GM19397 (cell line): ENCODE measurements at regions not wholly inside any gene's neighbourhood (a gene's known extent, or its start where the extent isn't known, plus 50 kb on each side); places are given as distances from the start of the nearest gene placed in this dataset.

Experiments used
- ATAC-seq: cut with Tn5 transposase; IDR thresholded peaks from one replicate; pipeline ENCODE4 v1.9.1; 2021; ENCODE audit warnings: mild to moderate bottlenecking, moderate library complexity; ENCODE audit not compliant: unreplicated experiment

DNA sequence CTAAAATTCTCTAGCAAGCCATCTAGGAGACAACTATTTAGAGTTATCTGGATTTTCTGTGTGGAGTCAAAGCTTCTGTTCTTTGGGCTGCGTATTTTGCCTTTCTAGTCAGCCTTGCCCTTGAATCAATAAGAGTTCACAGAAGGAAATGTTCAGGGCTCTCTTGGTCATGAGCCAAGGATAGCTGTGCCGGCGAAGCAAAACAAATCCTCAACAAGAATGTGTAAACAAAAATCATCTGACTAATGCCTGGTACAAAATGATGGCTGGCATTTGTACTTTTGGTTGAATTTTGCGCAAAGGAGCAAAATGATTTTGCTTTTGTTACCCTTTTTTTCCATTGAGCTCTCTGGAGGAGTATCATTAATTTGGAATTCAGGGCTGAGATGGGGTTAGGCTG is 171.1 kb downstream of the DACT1 start:
- no peak for ATAC-seq

GRCh38 chr14:58809520-58809919 is 171.8 kb downstream of the DACT1 start:
- no peak for ATAC-seq

- ATAC-seq, result no peak
These were observed 174.5 kb downstream of the DACT1 start for GRCh38 chr14:58812050-58812910.

GRCh38 chr14:58813745-58814144 is 176.0 kb downstream of the DACT1 start:
- ATAC-seq, result no peak

GRCh38 chr14:58814466-58814865 is 176.7 kb downstream of the DACT1 start:
- ATAC-seq, result no peak

DNA sequence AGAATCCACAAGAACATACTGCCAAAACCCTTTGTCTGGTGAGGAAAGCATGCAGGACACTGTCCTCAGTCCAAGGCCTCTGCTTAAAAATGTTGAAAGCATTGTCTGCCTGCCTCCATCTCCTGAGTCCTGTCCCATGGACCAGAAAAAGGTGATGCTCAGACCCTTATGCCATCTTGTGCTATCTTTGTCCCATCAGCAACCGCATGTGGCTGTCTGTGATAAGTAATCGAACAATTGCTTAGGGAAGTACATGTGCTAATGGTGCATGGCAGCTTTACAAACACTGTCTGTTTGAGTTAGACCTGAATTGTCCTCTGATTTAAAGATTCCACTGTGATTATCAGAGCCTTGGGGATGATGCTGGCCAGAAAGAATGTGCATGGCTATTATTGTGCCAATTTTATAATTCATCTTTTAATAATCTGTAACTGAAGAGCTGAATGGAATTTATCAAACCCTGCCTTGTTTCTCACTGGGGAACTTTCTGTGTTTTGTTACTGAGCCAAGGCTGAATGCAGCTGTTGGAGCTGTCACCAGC is 177.5 kb downstream of the DACT1 start:
- ATAC-seq, result no peak

DNA sequence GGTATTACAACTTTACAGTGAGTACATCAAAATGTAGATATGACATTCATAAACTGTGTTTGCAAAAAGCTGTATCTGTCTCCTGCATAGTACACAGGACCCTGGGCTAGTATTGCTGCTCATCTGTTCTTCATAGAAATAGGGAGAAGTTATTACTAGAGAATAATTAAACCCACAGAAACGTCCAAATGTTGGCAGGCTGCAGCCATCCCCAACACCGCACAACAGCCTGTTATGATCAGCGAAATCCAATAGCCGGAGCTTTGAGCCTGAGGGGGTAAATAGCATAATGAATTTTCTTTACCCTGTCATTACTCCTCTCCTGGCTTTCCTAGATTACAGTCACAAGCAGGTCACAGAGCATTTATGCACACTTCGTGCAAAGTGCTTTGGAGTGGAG is 178.0 kb downstream of the DACT1 start:
- no peak for ATAC-seq

- ATAC-seq, result no peak
These were observed 178.8 kb downstream of the DACT1 start for GRCh38 chr14:58816416-58817115.

GRCh38 chr14:58817846-58818245 is 180.1 kb downstream of the DACT1 start:
- no peak for ATAC-seq

DNA sequence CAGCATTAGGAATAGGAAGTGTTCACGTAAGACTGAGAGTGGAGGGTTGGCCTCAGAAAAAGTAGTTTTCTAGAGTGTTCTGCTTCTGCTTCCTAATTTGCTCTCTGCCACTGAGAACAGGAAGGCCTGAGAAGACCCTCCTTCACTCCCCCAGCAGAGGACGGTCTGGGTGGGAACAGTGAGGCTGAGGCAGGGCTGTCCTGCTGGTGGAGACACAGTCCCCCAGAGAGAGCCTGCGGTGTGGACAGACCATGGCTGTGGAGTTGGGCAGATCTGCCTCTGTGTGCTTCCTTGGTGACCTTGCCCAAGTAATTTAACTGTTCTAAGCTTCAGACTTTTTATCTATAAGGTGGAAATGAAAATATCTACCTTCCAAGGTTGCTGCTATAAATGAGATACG is 182.3 kb downstream of the DACT1 start:
- no peak for ATAC-seq

DNA sequence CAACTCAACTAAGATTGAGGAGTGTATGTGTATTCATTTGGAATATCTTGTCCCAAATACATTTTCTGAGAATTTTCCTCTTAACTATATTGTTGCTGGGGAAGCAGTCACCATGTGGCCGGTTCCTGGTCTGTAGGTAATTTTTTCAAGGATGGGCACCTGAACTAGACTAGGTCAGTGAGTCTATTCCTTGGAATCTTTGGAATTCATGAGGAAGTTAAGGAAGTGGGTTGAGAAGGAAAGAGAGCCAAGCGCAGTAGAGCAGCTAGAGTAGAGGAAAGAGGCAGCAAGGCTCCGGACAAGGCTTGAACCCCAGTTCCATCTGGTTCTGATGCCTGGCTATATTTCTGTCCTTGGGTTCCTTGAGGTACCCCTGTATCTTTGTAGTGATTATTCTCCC is 183.7 kb downstream of the DACT1 start:
- ATAC-seq, result no peak

GRCh38 chr14:58822856-58823255 is 185.1 kb downstream of the DACT1 start:
- no peak for ATAC-seq

GRCh38 chr14:58823312-58823711 is 185.6 kb downstream of the DACT1 start:
- ATAC-seq, result no peak

DNA sequence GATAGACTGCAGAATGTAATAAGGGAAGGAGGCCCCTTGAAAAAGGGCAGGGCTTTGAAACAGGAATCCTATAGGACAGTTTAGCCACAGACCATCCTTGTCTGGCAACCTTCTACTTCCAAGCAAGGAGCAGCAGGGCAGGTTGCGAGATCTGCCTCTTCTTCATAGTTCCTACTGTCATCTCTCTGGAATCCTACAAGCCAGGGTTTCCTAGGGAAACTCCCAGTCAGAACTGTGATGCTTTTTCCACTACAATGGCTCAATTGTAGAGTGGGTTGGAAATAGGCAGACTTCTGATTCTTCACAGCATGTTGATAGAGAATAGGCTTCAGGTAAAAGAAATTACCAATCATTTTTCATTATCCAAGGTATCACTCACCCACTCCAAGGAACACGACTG is 186.3 kb downstream of the DACT1 start:
- ATAC-seq, result no peak

DNA sequence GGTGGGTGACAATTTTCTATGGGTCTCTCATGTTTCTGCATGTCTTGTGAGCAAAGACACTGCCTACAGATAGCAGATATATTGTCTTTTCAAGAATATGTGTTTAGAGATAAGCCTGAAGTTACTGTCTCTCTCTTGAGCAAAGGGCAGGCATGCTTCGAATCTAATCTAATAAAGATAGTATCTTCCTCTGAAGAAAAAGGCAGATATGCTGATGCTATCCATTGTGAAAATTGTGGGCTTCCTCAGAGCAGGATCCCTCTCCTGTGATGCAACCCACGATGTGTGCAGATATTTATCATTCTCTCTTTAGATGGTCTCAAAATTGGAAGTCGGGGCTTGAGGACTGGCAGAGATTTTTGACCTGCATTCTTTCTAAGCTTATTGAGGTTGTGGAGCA is 187.0 kb downstream of the DACT1 start:
- no peak for ATAC-seq

- ATAC-seq, result no peak
These were observed 187.8 kb downstream of the DACT1 start for GRCh38 chr14:58825606-58826005.

GRCh38 chr14:58826845-58827686 is 189.3 kb downstream of the DACT1 start:
- no peak for ATAC-seq

DNA sequence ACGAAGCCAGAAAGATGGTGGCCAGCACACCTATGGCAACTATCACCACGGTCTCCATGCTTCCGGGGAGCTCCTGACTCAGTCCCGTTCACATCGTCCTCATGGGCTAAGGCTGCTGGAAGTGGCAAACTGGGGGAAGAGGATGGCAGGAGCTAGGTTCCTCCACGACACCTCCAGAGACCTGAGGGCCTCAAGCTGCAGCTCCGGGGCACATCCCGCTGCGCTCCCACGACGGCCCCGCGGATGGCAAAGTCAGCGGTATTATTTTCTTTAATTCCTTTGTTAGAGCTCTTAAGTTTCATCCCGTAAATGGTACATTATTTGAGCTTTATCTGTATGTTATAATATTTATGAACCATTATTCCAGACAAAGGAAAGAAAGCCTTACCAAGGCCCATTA is 190.5 kb downstream of the DACT1 start:
- ATAC-seq, result no peak

DNA sequence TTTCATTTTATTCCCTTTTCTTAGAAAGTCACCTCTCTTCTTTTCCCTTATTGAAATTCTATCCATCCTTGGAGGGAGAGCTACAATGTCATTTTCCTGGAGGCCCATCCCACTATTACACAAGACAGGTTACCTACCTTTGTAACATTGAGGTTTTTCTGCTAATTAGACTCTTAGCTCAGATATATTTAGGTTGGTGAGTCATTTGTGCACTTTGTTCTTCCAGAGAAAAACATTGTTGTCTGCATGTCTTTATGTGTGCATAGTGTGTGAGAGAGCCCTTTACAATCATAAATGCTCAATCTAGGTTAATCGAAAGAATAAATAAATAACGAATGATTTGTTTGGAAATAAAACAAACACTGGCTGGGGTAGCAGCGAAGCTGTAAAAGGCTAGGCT is 191.8 kb downstream of the DACT1 start:
- ATAC-seq, result no peak

- no peak for ATAC-seq
These were observed 192.4 kb downstream of the DACT1 start for GRCh38 chr14:58830121-58830520.

GRCh38 chr14:58832095-58832521 is 194.3 kb downstream of the DACT1 start:
- ATAC-seq, result no peak
